OCI-LY3 (cell line): ENCODE measurements at regions not wholly inside any gene's neighbourhood (a gene's known extent, or its start where the extent isn't known, plus 50 kb on each side); places are given as distances from the start of the nearest gene placed in this dataset.
A peak's percentile ranks its signal among the peaks of the same experiment; 100 is the strongest.

ENCODE experiments used
- H2AFZ ChIP-seq: fragments of 200-600, 300-600 bp; shearing (Covaris generic); 2 replicates; pipeline ENCODE4 v1.6.0; 2014; ENCODE audit warnings: antibody characterized with exemption, low read depth, low read length
- H3K27ac ChIP-seq: fragments of 200-600, 300-600 bp; sonication (generic); 2 replicates; pipeline ENCODE4 v1.5.1; 2014; ENCODE audit warnings: mild to moderate bottlenecking, low read length, moderate library complexity, mixed read lengths
- H3K27me3 ChIP-seq: fragments of 200-600, 300-600 bp; sonication (generic); 2 replicates; pipeline ENCODE4 v1.6.1; 2014; ENCODE audit warnings: low read depth, low read length, mixed read lengths
- H3K36me3 ChIP-seq: fragments of 200-600, 300-600 bp; sonication (generic); replicated peaks from 2 replicates; pipeline ENCODE3; 2014; ENCODE audit warnings: low read depth, low read length, mixed read lengths
- H3K4me1 ChIP-seq: fragments of 300-600, 200-600 bp; sonication (generic); 2 replicates; pipeline ENCODE4 v1.6.1; 2014; ENCODE audit warnings: low read length, mixed read lengths
- H3K4me2 ChIP-seq: fragments of 200-600, 300-600 bp; sonication (generic); 2 replicates; pipeline ENCODE4 v1.6.1; 2014; ENCODE audit warnings: low read length, mixed read lengths
- H3K4me3 ChIP-seq: fragments of 300-600, 200-600 bp; sonication (generic); 2 replicates; pipeline ENCODE4 v1.5.1; 2014; ENCODE audit warnings: antibody characterized with exemption, mild to moderate bottlenecking, low read length, moderate library complexity
- H3K79me2 ChIP-seq: fragments of 300-600, 200-600 bp; shearing (Covaris generic); 2 replicates; pipeline ENCODE4 v1.6.1; 2014; ENCODE audit warnings: mild to moderate bottlenecking, low read length, mixed read lengths
- H3K9ac ChIP-seq: fragments of 300-600, 200-600 bp; shearing (Covaris generic); 2 replicates; pipeline ENCODE4 v1.6.0; 2014; ENCODE audit warnings: mild to moderate bottlenecking, low read length, moderate library complexity
- H3K9me3 ChIP-seq: fragments of 200-600, 300-600 bp; shearing (Covaris generic); 2 replicates; pipeline ENCODE4 v1.6.1; 2014; ENCODE audit warnings: low read length, mixed read lengths; ENCODE audit not compliant: insufficient read depth
- H4K20me1 ChIP-seq: fragments of 200-600, 300-600 bp; sonication (generic); 2 replicates; pipeline ENCODE4 v1.6.1; 2016; ENCODE audit warnings: low read length, mixed read lengths; ENCODE audit not compliant: insufficient read depth
- CTCF ChIP-seq: fragments of 200-600, 300-600 bp; sonication (generic); IDR thresholded peaks from 2 replicates; pipeline ENCODE4 v1.5.1; 2014; ENCODE audit warnings: antibody characterized with exemption, low read length, low read depth
- EZH2phosphoT487 ChIP-seq: fragments of 200-600 bp; shearing (Covaris generic); IDR thresholded peaks from 2 replicates; pipeline ENCODE4 v1.6.1; 2018; ENCODE audit warnings: antibody characterized with exemption, mixed run types, low read depth

- Histone ChIP-seq H3K4me2 (no peak overlapping the region), H3K9me3 (no peaks in the 10 kb centered on the region), H4K20me1 (no peaks in the 10 kb centered on the region), H3K27ac (no peak overlapping the region), H2AFZ (no peak overlapping the region), H3K36me3 (no peaks in the 10 kb centered on the region), H3K4me3 (no peak overlapping the region), H3K27me3 (no peaks in the 10 kb centered on the region), H3K79me2 (no peaks in the 10 kb centered on the region), H3K9ac (no peak overlapping the region), H3K4me1 (no peaks in the 10 kb centered on the region)
- TF ChIP-seq EZH2phosphoT487, result no peak
- no peak for TF ChIP-seq CTCF
Measured at GRCh38 chr20:61014491-61014890, 237.6 kb upstream of the CDH4 start.

DNA sequence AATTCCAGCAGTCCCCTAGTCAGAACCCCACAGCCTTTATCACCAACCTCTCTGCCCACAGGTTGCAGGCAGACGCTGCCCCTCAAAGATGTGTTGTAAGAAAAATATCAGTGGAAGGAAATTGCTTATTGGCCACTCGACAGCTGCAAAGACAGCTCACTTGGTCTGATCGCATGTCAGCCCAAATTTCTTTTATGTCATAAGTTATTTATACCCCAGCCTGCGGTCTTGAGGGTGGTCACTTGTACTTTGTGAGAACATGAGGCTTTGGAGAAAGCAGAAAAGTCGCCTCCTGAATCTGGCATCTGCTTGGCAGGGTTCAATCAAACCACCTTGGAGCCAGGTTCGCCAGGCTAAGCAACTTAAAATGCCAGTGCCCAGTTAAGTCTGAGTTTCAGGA, 236.5 kb upstream of the CDH4 start:
- H3K79me2 ChIP-seq, result no peaks in the 10 kb centered on the region
- H4K20me1 ChIP-seq, result no peaks in the 10 kb centered on the region
- H3K4me2 ChIP-seq, result no peak overlapping the region
- no peak overlapping the region for H3K27ac ChIP-seq
- no peak overlapping the region for H3K9ac ChIP-seq
- TF ChIP-seq CTCF (no peak), EZH2phosphoT487 (no peak)
- peaks cover 3% of the 10 kb centered on the region; the same call in 1 of the 2 replicates for H3K4me1 ChIP-seq
- no peaks in the 10 kb centered on the region for H3K9me3 ChIP-seq
- H3K27me3 ChIP-seq, result no peaks in the 10 kb centered on the region
- H2AFZ ChIP-seq, result no peak overlapping the region
- H3K36me3 ChIP-seq, result no peaks in the 10 kb centered on the region
- H3K4me3 ChIP-seq, result no peak overlapping the region

GRCh38 chr20:61019322-61019721, 232.7 kb upstream of the CDH4 start:
- TF ChIP-seq EZH2phosphoT487 (no peak), CTCF (no peak)
- no peaks in the 10 kb centered on the region for H3K9me3 ChIP-seq
- H3K27ac ChIP-seq, result no peak overlapping the region
- no peaks in the 10 kb centered on the region for H3K36me3 ChIP-seq
- no peaks in the 10 kb centered on the region for H4K20me1 ChIP-seq
- no peak overlapping the region for H2AFZ ChIP-seq
- peak overlapping the region; percentile 32; the same call in 1 of the 2 replicates for H3K4me2 ChIP-seq
- H3K9ac ChIP-seq, result no peak overlapping the region
- no peak overlapping the region for H3K4me3 ChIP-seq
- H3K4me1 ChIP-seq, result peaks cover 3% of the 10 kb centered on the region; the same call in 1 of the 2 replicates
- H3K79me2 ChIP-seq, result no peaks in the 10 kb centered on the region
- no peaks in the 10 kb centered on the region for H3K27me3 ChIP-seq

DNA sequence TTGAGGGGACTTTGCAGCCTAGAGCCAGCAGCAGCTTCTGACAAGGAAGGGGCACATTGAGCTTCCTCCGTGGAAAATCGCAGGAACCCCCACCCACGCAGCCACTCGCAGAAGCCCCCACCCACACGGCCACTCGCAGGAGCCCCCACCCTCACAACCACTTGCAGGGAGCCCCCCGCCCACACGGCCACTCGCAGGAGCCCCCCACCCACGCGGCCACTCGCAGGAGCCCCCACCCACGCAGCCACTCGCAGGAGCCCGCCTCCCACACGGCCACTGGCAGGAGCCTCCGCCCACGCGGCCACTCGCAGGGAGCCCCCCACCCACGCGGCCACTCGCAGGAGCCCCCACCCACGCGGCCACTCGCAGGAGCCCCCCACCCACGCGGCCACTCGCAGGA, 228.4 kb upstream of the CDH4 start:
- Histone ChIP-seq H4K20me1 (no peaks in the 10 kb centered on the region), H3K36me3 (no peaks in the 10 kb centered on the region), H3K9me3 (no peaks in the 10 kb centered on the region), H3K27me3 (no peaks in the 10 kb centered on the region), H3K79me2 (no peaks in the 10 kb centered on the region), H2AFZ (no peak overlapping the region), H3K4me2 (no peak overlapping the region), H3K9ac (no peak overlapping the region), H3K4me3 (no peak overlapping the region), H3K4me1 (peaks cover 3% of the 10 kb centered on the region; the same call in 1 of the 2 replicates), H3K27ac (no peak overlapping the region)
- TF ChIP-seq EZH2phosphoT487 (no peak), CTCF (no peak)
